ENCODE measurements at regions not wholly inside any gene's neighbourhood (a gene's known extent, or its start where the extent isn't known, plus 50 kb on each side); places are given as distances from the start of the nearest gene placed in this dataset.

DNA sequence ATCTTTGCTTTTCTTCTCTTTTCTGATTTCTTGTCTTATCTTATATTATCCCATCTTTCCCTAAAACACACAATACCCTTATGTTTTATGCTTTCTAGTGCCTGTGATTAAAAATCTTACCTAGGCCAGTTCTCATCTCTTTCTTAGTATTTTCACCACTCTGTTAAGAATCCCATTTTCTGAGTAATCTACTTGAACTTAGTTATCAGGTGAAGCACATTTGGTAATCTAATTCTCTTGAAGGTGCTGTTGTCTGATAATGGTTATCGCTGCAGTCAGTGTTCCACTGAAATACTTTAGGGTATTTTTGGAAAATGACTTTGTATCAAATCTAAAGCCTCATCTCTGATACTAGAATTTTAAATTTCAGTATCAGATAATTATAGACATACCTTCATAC lies 192.5 kb upstream of the MAN1A1 start:
- intact Hi-C loops (cut with DNase I): no loop called here
- Histone ChIP-seq H3K4me1 (no peaks in the 10 kb centered on the region), H3K4me3 (no peak overlapping the region), H3K27me3 (no peaks in the 10 kb centered on the region), H3K9me3 (no peaks in the 10 kb centered on the region), H3K36me3 (no peaks in the 10 kb centered on the region), H3K27ac (no peak overlapping the region)
- TF ChIP-seq, protein P1, sequence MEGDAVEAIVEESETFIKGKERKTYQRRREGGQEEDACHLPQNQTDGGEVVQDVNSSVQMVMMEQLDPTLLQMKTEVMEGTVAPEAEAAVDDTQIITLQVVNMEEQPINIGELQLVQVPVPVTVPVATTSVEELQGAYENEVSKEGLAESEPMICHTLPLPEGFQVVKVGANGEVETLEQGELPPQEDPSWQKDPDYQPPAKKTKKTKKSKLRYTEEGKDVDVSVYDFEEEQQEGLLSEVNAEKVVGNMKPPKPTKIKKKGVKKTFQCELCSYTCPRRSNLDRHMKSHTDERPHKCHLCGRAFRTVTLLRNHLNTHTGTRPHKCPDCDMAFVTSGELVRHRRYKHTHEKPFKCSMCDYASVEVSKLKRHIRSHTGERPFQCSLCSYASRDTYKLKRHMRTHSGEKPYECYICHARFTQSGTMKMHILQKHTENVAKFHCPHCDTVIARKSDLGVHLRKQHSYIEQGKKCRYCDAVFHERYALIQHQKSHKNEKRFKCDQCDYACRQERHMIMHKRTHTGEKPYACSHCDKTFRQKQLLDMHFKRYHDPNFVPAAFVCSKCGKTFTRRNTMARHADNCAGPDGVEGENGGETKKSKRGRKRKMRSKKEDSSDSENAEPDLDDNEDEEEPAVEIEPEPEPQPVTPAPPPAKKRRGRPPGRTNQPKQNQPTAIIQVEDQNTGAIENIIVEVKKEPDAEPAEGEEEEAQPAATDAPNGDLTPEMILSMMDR (IDR thresholded peaks at IDR 0.05): no peak
- no peak for DNase-seq (ENCODE audit: low spot score in 2 of 2)

DNA sequence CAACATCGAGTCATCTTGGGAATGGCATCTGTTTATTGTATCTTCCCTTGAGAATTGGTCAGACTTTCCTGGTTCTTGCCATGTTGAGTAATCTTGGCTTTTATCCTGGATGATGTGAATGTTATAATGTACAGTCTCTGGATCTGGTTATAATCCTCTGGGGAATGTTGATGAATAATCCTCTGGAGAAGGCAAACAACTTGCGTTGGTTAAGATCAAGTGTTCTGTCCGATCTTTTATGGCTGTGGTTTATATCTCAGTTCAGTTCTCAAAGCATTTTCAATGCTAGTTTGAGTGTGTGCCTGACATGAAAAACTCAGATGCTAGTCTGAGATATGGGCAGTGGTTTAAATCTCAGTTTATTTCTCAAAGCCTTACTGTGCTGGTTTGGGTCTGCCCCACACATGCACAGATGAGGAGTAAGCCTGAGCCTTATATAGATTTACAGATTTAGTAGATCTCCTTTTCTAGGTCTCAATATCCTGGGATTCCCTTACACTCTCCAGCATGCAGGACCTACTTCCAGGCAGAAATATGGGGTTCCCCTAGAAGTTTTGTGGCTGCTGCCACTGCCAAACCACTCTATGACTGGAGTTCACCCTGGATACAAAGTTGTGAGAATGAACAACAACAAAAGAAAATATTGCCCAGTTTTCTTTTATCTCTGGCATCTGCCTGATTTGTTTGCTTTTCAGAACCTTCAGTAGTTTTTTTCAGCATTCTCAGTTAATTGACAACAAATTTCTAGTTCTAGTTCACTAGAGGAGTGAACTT lies 191.8 kb upstream of the MAN1A1 start:
- intact Hi-C loops (cut with DNase I): no loop called here
- TF ChIP-seq, protein P1 (IDR thresholded peaks at IDR 0.05): no peak
- Histone ChIP-seq H3K27me3 (no peaks in the 10 kb centered on the region), H3K36me3 (no peaks in the 10 kb centered on the region), H3K4me1 (no peaks in the 10 kb centered on the region), H3K27ac (no peak overlapping the region), H3K4me3 (no peak overlapping the region), H3K9me3 (no peaks in the 10 kb centered on the region)
- DNase-seq (ENCODE audit: low spot score in 2 of 2): no peak

DNA sequence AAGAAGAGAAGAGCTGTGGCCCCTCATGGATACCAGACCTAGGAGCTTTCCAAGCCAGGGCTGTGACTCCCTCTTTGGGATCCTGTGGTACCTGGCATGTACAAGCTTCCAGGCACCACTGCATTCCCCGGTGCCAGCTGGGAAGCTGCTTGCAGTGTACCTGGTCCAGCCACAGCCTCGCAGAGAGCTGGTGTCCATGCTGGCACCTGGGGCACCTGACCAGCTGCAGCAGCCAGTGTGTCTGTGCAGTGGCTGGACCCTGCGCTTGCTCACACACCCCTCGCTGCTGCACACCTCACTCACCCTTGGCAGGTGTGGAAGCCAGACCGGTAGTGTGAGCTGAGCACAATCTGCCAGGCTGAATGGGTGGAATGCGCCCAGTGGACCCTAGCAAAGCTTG lies 190.9 kb upstream of the MAN1A1 start:
- Histone ChIP-seq H3K27ac (no peak overlapping the region), H3K4me3 (no peak overlapping the region), H3K36me3 (no peaks in the 10 kb centered on the region), H3K27me3 (no peaks in the 10 kb centered on the region), H3K4me1 (no peaks in the 10 kb centered on the region), H3K9me3 (no peaks in the 10 kb centered on the region)
- intact Hi-C loops (cut with DNase I): no loop called here
- no peak for DNase-seq (ENCODE audit: low spot score in 2 of 2)
- TF ChIP-seq, protein P1 (IDR thresholded peaks at IDR 0.05): no peak

DNA sequence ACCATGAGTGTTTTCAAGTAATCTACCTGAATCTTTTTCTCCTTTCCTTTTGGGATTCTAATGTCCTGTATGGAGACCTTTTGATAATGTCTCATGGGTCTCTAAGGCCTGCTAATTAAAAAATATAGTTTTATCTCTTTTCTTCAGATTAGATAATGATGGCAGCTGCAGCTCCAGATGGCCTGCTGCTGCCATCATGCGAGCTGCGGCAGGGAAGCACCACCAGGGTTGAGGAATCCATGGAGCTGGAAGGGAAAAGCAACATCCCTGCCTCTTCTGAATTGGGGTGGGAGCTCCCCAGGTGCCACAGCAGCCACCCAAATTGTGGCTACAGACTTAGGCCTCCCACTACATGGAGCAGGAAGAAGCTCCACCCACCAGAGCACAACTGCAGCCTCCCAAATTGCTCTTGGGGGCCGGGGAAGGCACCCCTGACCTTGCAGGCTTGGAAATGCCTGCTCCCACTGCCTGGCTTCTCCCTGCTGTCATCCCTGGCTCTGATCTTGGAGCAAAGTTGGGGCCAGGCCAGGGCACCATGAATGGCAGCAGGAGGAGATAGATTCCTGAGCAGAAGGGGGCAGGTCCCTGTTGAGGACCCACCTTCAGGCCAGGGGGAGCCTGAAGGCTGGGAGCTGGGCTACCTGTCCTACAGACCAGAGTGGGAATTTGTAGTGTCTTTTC lies 189.6 kb upstream of the MAN1A1 start:
- DNase-seq (ENCODE audit: low spot score in 2 of 2): no peak
- H3K27ac ChIP-seq: no peak overlapping the region
- H3K27me3 ChIP-seq: no peaks in the 10 kb centered on the region
- no peaks in the 10 kb centered on the region for H3K9me3 ChIP-seq
- TF ChIP-seq, protein P1 (IDR thresholded peaks at IDR 0.05): no peak
- no peaks in the 10 kb centered on the region for H3K36me3 ChIP-seq
- intact Hi-C loops (cut with DNase I): no loop called here
- H3K4me1 ChIP-seq: no peaks in the 10 kb centered on the region
- no peak overlapping the region for H3K4me3 ChIP-seq

DNA sequence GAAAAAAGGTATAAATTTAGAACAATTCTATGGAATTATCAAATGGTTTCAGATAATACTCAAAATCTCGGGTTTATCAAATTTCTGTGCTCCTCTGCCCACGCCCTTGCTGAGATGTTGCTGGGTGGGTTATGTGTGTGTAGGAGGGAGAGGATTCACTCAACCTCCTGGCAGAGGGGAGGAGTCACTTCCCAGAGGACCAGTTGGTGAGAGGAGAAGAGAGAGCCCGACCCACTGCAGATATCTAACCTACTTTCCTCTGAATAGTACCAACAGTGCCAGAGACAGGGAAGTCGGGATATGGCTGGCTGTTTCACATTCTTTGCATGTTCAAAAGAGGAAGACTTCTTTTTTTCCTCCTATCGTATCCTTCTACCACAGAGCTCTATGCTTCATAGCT lies 187.1 kb upstream of the MAN1A1 start:
- no peak for DNase-seq (ENCODE audit: low spot score in 2 of 2)
- TF ChIP-seq, protein P1 (IDR thresholded peaks at IDR 0.05): no peak
- Histone ChIP-seq H3K36me3 (no peaks in the 10 kb centered on the region), H3K4me3 (no peak overlapping the region), H3K27me3 (no peaks in the 10 kb centered on the region), H3K4me1 (no peaks in the 10 kb centered on the region), H3K9me3 (no peaks in the 10 kb centered on the region), H3K27ac (no peak overlapping the region)
- intact Hi-C loops (cut with DNase I): no loop called here

All from ascending aorta (tissue), 2 donors.